Stimulated activated memory B cell treated with anti-CD40 and anti-IgM and Interleukin-4, amounts not matched to agents 10 μg/mL and 1 μg/mL and 100 μg/mL, for 72 hours (primary cell): ENCODE measurements at regions not wholly inside any gene's neighbourhood (a gene's known extent, or its start where the extent isn't known, plus 50 kb on each side); places are given as distances from the start of the nearest gene placed in this dataset.

Source experiments
- ATAC-seq: fragments of 150-1000 bp; cut with Tn5 transposase; 2 replicates; pipeline ENCODE4 v1.10.0; 2021
- H3K27ac Mint-ChIP-seq: one replicate; pipeline ENCODE4 v1.8.0; 2022; ENCODE audit warnings: mild to moderate bottlenecking, mixed read lengths
- H3K27me3 Mint-ChIP-seq: one replicate; pipeline ENCODE4 v1.8.0; 2022; ENCODE audit warnings: mixed read lengths
- H3K36me3 Mint-ChIP-seq: one replicate; pipeline ENCODE4 v1.8.0; 2022; ENCODE audit warnings: mixed read lengths
- H3K4me1 Mint-ChIP-seq: one replicate; pipeline ENCODE4 v1.8.0; 2022; ENCODE audit warnings: mixed read lengths
- H3K4me3 Mint-ChIP-seq: one replicate; pipeline ENCODE4 v1.8.0; 2022; ENCODE audit warnings: mild to moderate bottlenecking, moderate library complexity, mixed read lengths
- H3K9me3 Mint-ChIP-seq: one replicate; pipeline ENCODE4 v1.8.0; 2022; ENCODE audit warnings: mixed read lengths

DNA sequence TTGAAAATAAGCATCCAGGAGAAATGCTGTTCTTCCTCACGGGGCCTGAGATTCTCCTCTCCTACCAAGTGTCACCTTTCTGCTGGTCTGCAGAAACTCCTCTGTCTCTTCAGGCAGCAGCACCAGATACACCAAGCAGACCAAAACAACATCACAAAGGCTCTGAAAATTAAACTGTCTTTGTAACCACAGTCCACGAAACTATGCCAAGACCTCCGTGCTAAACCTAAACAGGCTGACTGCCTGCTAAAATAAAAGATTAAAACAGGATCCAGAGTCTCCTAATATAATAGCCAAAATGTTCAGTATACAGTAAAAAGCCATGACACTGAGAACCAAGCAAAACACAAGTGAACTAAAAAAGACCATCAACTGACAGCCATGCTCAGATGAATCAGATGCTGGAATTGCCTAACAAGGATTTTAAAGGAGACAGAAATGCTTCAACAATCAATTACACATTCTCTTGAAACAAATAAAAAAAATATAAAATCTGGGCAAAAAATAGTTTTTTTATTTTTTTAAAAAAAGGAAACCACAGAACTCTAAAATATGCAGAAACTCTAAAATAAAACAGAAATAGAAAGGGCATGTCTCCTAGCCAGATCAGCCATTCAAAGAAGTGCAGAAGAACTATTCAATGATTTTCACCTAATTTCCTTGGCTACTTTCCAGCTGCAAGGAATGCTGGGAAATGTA lies 50.3 kb upstream of the TOX3 start:
- no peak for ATAC-seq
- H3K4me3 Mint-ChIP-seq, result no peak overlapping the region
- peaks cover 2% of the 10 kb centered on the region for H3K9me3 Mint-ChIP-seq
- no peaks in the 10 kb centered on the region for H3K4me1 Mint-ChIP-seq
- H3K36me3 Mint-ChIP-seq, result no peaks in the 10 kb centered on the region
- no peaks in the 10 kb centered on the region for H3K27me3 Mint-ChIP-seq
- H3K27ac Mint-ChIP-seq, result no peak overlapping the region
